Ovary (tissue), 7 donors: ENCODE measurements at regions not wholly inside any gene's neighbourhood (a gene's known extent, or its start where the extent isn't known, plus 50 kb on each side); places are given as distances from the start of the nearest gene placed in this dataset.
"Not testable (repeated sequence)": the region's sequence is repeated elsewhere in the genome, so short reads cannot be mapped to it uniquely, and the experiment has no call there.

Experiments used
- DNase-seq, 5 donors: peaks; one replicate each; pipeline ENCODE4 v3.0.0-alpha.2; 2019 to 2020
- H3K27ac ChIP-seq, 2 donors: fragments of 200-600 bp; one replicate each; pipeline versions ENCODE4 v1.5.1 to v1.8.0; 2019 to 2022
- H3K27me3 ChIP-seq: fragments of 200-600 bp; one replicate; pipeline ENCODE4 v1.8.0; 2022
- H3K36me3 ChIP-seq: fragments of 200-600 bp; sonication (generic); one replicate; pipeline ENCODE4 v1.5.1; 2019
- H3K4me1 ChIP-seq: one replicate; pipeline ENCODE4 v1.8.1; 2013; ENCODE audit warnings: mild to moderate bottlenecking, moderate library complexity; ENCODE audit not compliant: insufficient read depth
- H3K4me3 ChIP-seq: fragments of 200-600 bp; sonication (generic); one replicate; pipeline ENCODE4 v1.5.1; 2017
- H3K9me3 ChIP-seq, 2 donors: fragments of 200-600 bp in 1 of 2; sonication (generic) in 1 of 2; one replicate each; pipeline versions ENCODE4 v1.5.1 to v1.8.1; 2013 to 2019; ENCODE audit warnings: mild to moderate bottlenecking in 1 of 2, moderate library complexity in 1 of 2
- EP300 ChIP-seq: sonication (generic); formaldehyde crosslinking; IDR thresholded peaks from one replicate; pipeline ENCODE4 v1.6.1; 2017; ENCODE audit warnings: antibody characterized with exemption
- POLR2A ChIP-seq: fragments of 450-650 bp; IDR thresholded peaks from one replicate; pipeline ENCODE4 v1.6.1; 2017; ENCODE audit warnings: antibody characterized with exemption, mild to moderate bottlenecking, moderate library complexity
- whole genome bisulfite sequencing, 3 donors: extraction: QIAGEN DNeasy Blood & Tissue Kit in 1 of 3; methylation state at CpG; one replicate each; pipeline versions ENCODE4 v1.1.5 to v1.1.7; 2013 to 2017; 5-methylcytosine and 5-hydroxymethylcytosine counted together
- intact Hi-C, 4 donors: fragments of 100-400 bp; cut with DNase I; formaldehyde crosslinking; loops; one replicate each; pipeline versions ENCODE4 v1.11.0 to v1.15.1; 2022 to 2023
- TF ChIP-seq, protein P1 (sequence below), 3 donors: fragments of 450-650 bp in 2 of 3; fragments of 200-600 bp in 1 of 3; IDR thresholded peaks; one replicate each; pipeline versions ENCODE4 v1.5.1 to v1.8.0; 2016 to 2022; ENCODE audit warnings: antibody characterized with exemption in 3 of 3, mild to moderate bottlenecking in 1 of 3
- donor health status: DM: no; HTN: no; CAD: no; lungs with moderate emphysema.
- donor health status: DM: no; HTN: no; CAD: no.
- donor health status: Bipolar disorder and iron deficiency.
- donor health status: DM: no; HTN: no; CAD: no.
- donor health status: DM: yes; HTN: yes; CAD: no.

DNA sequence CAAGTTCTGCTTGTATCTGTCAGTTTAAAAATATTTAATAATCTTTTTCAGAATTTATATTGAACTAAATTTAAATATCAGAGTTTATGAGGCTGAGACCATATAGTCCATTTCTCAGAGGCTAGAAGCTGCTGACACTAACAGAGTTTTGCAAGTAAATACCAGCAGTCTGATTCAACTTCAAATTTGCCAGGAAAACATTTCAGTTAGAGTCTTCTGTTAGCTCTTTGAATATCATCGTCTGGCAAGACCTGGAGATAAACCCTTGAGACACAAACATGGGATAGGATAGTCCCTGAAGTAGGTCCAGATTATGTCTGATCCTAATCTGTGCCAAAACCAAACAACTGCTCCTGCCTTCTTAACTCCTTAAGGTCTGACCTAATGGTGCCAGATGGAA is 472.8 kb upstream of the STEAP1 start:
- TF ChIP-seq, protein P1, sequence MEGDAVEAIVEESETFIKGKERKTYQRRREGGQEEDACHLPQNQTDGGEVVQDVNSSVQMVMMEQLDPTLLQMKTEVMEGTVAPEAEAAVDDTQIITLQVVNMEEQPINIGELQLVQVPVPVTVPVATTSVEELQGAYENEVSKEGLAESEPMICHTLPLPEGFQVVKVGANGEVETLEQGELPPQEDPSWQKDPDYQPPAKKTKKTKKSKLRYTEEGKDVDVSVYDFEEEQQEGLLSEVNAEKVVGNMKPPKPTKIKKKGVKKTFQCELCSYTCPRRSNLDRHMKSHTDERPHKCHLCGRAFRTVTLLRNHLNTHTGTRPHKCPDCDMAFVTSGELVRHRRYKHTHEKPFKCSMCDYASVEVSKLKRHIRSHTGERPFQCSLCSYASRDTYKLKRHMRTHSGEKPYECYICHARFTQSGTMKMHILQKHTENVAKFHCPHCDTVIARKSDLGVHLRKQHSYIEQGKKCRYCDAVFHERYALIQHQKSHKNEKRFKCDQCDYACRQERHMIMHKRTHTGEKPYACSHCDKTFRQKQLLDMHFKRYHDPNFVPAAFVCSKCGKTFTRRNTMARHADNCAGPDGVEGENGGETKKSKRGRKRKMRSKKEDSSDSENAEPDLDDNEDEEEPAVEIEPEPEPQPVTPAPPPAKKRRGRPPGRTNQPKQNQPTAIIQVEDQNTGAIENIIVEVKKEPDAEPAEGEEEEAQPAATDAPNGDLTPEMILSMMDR (IDR thresholded peaks at IDR 0.05) = no peak
- TF ChIP-seq POLR2A (no peak), EP300 (no peak)
- no peaks in the 10 kb centered on the region for H3K27me3 ChIP-seq
- intact Hi-C loops = loop anchor here in 1 of 4 donors (5.0 kb wide), 1 partner anchor 51 kb away; no protein-coding TSS in a partner anchor
- no peaks in the 10 kb centered on the region for H3K4me1 ChIP-seq
- H3K36me3 ChIP-seq = no peaks in the 10 kb centered on the region
- DNase-seq = no peak
- H3K27ac ChIP-seq = no peak overlapping the region
- no peaks in the 10 kb centered on the region for H3K9me3 ChIP-seq
- no peak overlapping the region for H3K4me3 ChIP-seq
- 1 to 17% (median 3%) methylated on average over 1 of the region's 1 CpG for WGBS, 3 donors

DNA sequence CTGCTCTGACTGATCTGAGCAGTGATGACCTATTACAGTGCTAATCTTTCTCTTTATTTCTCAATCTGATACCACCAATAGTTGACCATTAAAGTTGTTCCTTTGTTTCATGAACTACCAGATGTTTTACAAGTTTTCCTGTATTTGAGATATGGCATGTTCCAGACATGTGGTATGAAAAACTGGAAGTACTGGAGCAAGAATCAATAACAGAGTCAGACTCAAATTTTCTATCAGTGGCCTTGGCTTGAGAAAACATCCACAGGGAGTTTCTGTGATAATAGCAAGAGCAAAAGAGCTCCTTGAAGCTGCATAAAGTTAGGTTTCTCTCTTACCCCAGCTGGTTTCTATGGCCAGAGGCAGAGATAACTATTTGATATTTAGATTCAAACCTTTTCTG is 469.0 kb upstream of the STEAP1 start:
- TF ChIP-seq EP300 (no peak), POLR2A (no peak)
- TF ChIP-seq, protein P1 (IDR thresholded peaks at IDR 0.05) = no peak
- H3K27ac ChIP-seq = no peak overlapping the region
- DNase-seq = no peak
- H3K4me3 ChIP-seq = no peak overlapping the region
- no peaks in the 10 kb centered on the region for H3K4me1 ChIP-seq
- H3K27me3 ChIP-seq = no peaks in the 10 kb centered on the region
- H3K9me3 ChIP-seq = no peaks in the 10 kb centered on the region
- intact Hi-C loops = no loop called here
- no peaks in the 10 kb centered on the region for H3K36me3 ChIP-seq

DNA sequence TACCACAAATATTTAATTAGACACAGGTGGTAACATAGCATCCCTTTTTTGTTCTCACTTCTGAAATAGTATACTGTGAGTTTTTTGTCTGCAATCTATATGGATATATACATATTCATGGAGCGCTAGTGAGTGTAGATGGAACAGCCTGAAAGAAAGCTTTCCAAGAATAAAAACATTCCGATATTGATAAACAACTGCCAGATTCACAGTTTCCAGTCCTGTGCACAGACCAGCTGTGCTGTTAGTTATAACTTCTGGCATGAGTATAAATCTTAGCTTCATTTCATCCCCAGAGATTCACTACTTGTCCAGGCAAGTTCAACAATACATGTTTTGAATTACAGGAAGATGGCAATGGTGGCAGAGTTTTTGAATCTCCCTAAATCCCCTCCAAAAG is 467.1 kb upstream of the STEAP1 start:
- Histone ChIP-seq H3K4me1 (no peaks in the 10 kb centered on the region), H3K27ac (no peak overlapping the region), H3K27me3 (no peaks in the 10 kb centered on the region), H3K36me3 (no peaks in the 10 kb centered on the region), H3K4me3 (no peak overlapping the region), H3K9me3 (no peaks in the 10 kb centered on the region)
- 4 to 8% (median 7%) methylated on average over 2 of the region's 2 CpGs for WGBS, 3 donors
- no peak for DNase-seq
- intact Hi-C loops = no loop called here
- TF ChIP-seq, protein P1 (IDR thresholded peaks at IDR 0.05) = no peak

DNA sequence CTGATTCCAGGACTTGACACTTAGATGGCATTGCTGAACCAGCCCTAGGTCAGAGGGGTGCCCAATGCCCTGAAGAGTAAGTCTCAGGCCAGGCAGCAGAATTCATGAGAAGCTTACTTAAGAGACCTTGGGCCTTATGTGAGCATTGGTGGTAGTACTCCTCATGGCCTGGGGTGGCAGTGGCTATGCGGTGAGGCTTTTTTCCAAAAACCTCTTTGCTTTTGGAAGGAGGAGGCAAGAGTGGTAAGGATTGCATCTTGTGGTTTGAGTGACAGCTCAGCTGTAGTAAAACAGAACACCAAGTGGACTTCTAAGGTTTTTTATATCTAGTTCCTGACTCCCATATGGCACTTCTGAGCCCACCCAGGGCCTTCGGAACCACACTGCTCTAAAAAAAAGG is 459.0 kb upstream of the STEAP1 start:
- WGBS, 3 donors = 93 to 96% (median 95%) methylated on average over 2 of the region's 2 CpGs
- no peaks in the 10 kb centered on the region for H3K9me3 ChIP-seq
- no peak for TF ChIP-seq POLR2A
- TF ChIP-seq EP300 = no peak
- TF ChIP-seq, protein P1 (IDR thresholded peaks at IDR 0.05) = no peak
- no peak overlapping the region for H3K4me3 ChIP-seq
- no peak overlapping the region for H3K27ac ChIP-seq
- H3K36me3 ChIP-seq = no peaks in the 10 kb centered on the region
- intact Hi-C loops = no loop called here
- DNase-seq = no peak
- H3K27me3 ChIP-seq = no peaks in the 10 kb centered on the region
- H3K4me1 ChIP-seq = no peaks in the 10 kb centered on the region

DNA sequence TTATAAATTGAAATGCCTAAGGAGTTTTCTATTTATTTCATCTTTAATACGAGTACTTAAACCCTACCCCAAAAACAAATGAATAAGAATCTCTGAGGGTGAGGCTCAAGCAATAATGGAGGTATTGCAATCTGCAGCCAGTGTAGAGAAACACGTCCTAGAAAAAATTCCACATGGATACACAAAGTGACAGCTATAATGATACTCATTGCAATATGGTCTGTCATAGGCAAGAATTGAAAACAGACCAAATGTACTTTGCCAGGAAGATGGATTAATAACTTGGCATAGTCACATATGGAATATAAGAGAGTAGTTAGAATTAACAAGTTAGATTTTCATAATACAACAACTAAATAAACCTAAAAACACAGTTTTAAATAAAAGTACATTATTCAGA is 440.1 kb upstream of the STEAP1 start:
- H3K4me1 ChIP-seq = no peaks in the 10 kb centered on the region
- H3K27ac ChIP-seq = no peak overlapping the region
- H3K4me3 ChIP-seq = no peak overlapping the region
- no peaks in the 10 kb centered on the region for H3K27me3 ChIP-seq
- no peak for DNase-seq
- TF ChIP-seq EP300 (no peak), POLR2A (no peak)
- TF ChIP-seq, protein P1 (IDR thresholded peaks at IDR 0.05) = no peak
- 79 to 90% (median 86%) methylated on average over 2 of the region's 2 CpGs for WGBS, 3 donors
- H3K9me3 ChIP-seq = no peaks in the 10 kb centered on the region
- intact Hi-C loops = no loop called here
- H3K36me3 ChIP-seq = no peaks in the 10 kb centered on the region

DNA sequence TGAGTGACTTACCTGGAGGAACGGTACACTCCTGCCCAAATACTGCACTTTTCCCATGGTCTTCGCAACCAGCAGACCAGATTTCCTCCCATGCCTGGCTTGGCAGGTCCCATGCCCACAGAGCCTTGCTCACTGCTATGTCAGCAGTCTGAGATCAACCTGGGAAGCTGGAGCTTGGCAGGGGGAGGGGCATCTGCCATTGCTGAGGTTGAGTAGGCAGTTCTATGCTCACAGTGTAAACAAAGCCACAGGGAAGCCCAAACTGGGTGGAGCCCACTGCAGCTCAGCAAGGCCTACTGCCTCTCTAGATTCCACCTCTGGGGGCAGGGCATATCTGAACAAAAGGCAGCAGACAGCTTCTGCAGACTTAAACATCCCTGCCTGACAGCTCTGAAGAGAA is 435.3 kb upstream of the STEAP1 start:
- H3K27me3 ChIP-seq, intact Hi-C loops, H3K27ac ChIP-seq, H3K9me3 ChIP-seq, H3K4me3 ChIP-seq, DNase-seq, H3K4me1 ChIP-seq, H3K36me3 ChIP-seq: not testable (repeated sequence)
- WGBS, 3 donors = 87 to 97% (median 95%) methylated on average over 2 of the region's 2 CpGs
